Mucosa of descending colon (tissue), 3 donors: ENCODE measurements at regions not wholly inside any gene's neighbourhood (a gene's known extent, or its start where the extent isn't known, plus 50 kb on each side); places are given as distances from the start of the nearest gene placed in this dataset.

Source experiments
- ATAC-seq: fragments of 200-7000 bp; cut with Tn5 transposase; one replicate; pipeline ENCODE4 v1.9.1; 2020; ENCODE audit warnings: mild to moderate bottlenecking, moderate library complexity
- DNase-seq, 3 donors: peaks; one replicate each; pipeline ENCODE4 v3.0.0-alpha.2; 2020
- H3K36me3 ChIP-seq: fragments of 200-600 bp; one replicate; pipeline ENCODE4 v1.8.0; 2021; ENCODE audit warnings: low read depth, mild to moderate bottlenecking
- H3K4me1 ChIP-seq: fragments of 200-600 bp; one replicate; pipeline ENCODE4 v1.8.0; 2021; ENCODE audit warnings: low read depth, mild to moderate bottlenecking
- H3K4me3 ChIP-seq: fragments of 200-600 bp; one replicate; pipeline ENCODE4 v1.8.0; 2021; ENCODE audit warnings: mild to moderate bottlenecking
- H3K9me3 ChIP-seq: fragments of 200-600 bp; one replicate; pipeline ENCODE4 v1.8.0; 2021; ENCODE audit warnings: mild to moderate bottlenecking
- intact Hi-C, 2 donors: fragments of 100-400 bp; cut with DNase I in 1 of 2; cut with micrococcal nuclease in 1 of 2; formaldehyde crosslinking; loops; one replicate each; pipeline versions ENCODE4 v1.11.0 to v1.11.1; 2022; cut with DNase I, micrococcal nuclease
- TF ChIP-seq, protein P1 (sequence below): fragments of 200-600 bp; IDR thresholded peaks from one replicate; pipeline ENCODE4 v1.8.0; 2022; ENCODE audit warnings: antibody characterized with exemption, mild to moderate bottlenecking
- donor health status: DM: no; HTN: no; CAD: no; lungs with moderate emphysema.
- donor health status: DM: no; HTN: no; CAD: no.
- donor health status: DM: no; HTN: yes; CAD: no.

GRCh38 chr5:12250454-12250853 lies 346.2 kb upstream of the CTNND2 start:
- Histone ChIP-seq H3K4me3 (no peak overlapping the region), H3K36me3 (no peaks in the 10 kb centered on the region), H3K9me3 (peaks cover 3% of the 10 kb centered on the region), H3K4me1 (no peaks in the 10 kb centered on the region)
- intact Hi-C loops, result no loop called here
- DNase-seq (no peak), ATAC-seq (no peak)
- TF ChIP-seq, protein P1, sequence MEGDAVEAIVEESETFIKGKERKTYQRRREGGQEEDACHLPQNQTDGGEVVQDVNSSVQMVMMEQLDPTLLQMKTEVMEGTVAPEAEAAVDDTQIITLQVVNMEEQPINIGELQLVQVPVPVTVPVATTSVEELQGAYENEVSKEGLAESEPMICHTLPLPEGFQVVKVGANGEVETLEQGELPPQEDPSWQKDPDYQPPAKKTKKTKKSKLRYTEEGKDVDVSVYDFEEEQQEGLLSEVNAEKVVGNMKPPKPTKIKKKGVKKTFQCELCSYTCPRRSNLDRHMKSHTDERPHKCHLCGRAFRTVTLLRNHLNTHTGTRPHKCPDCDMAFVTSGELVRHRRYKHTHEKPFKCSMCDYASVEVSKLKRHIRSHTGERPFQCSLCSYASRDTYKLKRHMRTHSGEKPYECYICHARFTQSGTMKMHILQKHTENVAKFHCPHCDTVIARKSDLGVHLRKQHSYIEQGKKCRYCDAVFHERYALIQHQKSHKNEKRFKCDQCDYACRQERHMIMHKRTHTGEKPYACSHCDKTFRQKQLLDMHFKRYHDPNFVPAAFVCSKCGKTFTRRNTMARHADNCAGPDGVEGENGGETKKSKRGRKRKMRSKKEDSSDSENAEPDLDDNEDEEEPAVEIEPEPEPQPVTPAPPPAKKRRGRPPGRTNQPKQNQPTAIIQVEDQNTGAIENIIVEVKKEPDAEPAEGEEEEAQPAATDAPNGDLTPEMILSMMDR, result no peak

DNA sequence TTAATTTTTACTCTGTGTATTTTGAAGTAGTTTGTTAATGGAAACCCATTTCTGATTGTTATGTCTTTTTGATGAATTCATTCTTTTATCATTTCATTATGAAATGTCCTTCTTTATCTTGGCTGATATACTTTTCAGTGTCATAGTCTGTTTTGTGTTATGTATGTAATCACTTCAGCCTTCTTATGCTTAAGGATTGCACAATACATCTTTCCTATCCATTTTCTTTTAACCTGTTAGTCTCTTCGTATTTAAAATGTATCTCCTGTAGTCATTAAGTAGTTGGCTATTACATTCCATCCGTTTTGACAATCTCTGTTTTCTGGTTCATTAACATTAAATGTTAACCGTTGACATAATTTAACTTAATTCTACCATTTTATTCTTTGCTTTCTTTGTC lies 344.6 kb upstream of the CTNND2 start:
- Histone ChIP-seq H3K36me3 (no peaks in the 10 kb centered on the region), H3K9me3 (peaks cover 3% of the 10 kb centered on the region), H3K4me3 (no peak overlapping the region), H3K4me1 (no peaks in the 10 kb centered on the region)
- DNase-seq (no peak), ATAC-seq (no peak)
- intact Hi-C loops, result no loop called here
- TF ChIP-seq, protein P1, result no peak

- intact Hi-C loops, result no loop called here
- peaks cover 3% of the 10 kb centered on the region for H3K9me3 ChIP-seq
- TF ChIP-seq, protein P1, result no peak
- DNase-seq (no peak), ATAC-seq (no peak)
- no peaks in the 10 kb centered on the region for H3K36me3 ChIP-seq
- H3K4me1 ChIP-seq, result no peaks in the 10 kb centered on the region
- H3K4me3 ChIP-seq, result no peak overlapping the region
Observed at GRCh38 chr5:12246036-12246435, 341.8 kb upstream of the CTNND2 start.

DNA sequence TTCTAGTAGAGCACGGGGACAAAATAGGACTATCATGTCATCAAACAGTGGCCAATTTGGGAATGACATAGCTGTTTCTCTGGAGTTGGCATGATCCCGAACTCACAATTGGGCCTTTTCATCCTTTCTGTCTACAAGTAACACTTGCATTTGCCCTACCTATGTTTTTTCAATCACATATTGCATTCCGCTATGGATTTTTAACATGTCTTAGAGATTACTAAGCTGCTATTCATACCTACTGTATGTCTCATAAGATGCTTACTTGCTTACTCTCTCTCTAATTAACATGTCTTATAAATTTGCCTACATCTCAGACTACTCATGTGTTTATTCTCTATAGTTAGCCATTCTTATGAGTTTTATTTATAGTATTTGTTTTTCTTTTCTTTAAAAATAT lies 341.2 kb upstream of the CTNND2 start:
- ATAC-seq (no peak), DNase-seq (no peak)
- Histone ChIP-seq H3K4me3 (no peak overlapping the region), H3K36me3 (no peaks in the 10 kb centered on the region), H3K4me1 (no peaks in the 10 kb centered on the region), H3K9me3 (peaks cover 3% of the 10 kb centered on the region)
- TF ChIP-seq, protein P1, result no peak
- intact Hi-C loops, result no loop called here

DNA sequence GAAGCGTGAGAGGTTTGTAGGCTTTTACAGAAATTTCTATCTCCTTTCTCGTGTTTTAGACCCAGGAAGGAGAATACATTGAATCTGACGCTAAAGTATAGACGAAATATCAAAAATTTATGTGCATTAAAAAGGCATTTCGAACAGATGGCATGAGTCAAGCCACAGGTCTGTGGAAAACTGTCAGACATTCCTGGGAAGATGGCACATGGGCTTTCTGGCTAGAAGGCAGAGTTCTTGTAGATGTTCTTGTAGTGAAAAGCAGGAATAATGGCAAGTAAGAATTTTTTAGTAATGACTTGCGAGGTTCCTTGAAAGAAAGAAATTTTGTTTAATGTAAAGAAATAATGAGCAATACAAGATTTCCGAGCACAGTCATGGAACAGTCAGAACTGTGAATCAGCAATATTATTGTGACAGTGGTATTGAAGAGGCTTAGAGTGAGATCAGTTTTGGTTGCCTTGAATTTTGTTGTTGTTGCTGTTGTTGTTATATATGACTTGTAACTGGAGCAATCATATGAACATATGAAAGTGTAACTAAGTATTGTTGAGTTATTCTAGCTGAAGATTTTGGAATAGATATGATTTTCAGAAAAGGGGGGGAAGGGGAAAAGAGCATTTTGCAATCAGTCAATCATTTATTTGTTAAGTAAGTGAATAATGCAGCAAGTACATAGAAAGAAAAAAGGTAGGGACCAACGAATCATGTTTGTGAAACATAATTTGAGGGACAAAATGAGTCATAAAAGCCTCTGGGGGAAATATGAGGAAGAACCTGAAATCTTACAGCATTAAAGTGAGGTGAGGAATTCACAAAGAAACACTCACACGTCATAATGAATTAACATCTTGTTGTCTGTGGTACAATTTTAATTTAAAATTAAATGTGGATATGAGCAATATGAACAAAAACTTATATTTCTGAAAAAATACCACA lies 339.0 kb upstream of the CTNND2 start:
- no peak for ATAC-seq
- H3K36me3 ChIP-seq, result no peaks in the 10 kb centered on the region

More for the DNA sequence above, 339.0 kb upstream of the CTNND2 start:
- Histone ChIP-seq H3K9me3 (no peaks in the 10 kb centered on the region), H3K4me1 (no peaks in the 10 kb centered on the region), H3K4me3 (no peak overlapping the region)
- TF ChIP-seq, protein P1, result no peak
- no peak for DNase-seq
- intact Hi-C loops, result no loop called here
